ENCODE measurements at regions not wholly inside any gene's neighbourhood (a gene's known extent, or its start where the extent isn't known, plus 50 kb on each side); places are given as distances from the start of the nearest gene placed in this dataset.
"Not testable (repeated sequence)": the region's sequence is repeated elsewhere in the genome, so short reads cannot be mapped to it uniquely, and the experiment has no call there.

DNA sequence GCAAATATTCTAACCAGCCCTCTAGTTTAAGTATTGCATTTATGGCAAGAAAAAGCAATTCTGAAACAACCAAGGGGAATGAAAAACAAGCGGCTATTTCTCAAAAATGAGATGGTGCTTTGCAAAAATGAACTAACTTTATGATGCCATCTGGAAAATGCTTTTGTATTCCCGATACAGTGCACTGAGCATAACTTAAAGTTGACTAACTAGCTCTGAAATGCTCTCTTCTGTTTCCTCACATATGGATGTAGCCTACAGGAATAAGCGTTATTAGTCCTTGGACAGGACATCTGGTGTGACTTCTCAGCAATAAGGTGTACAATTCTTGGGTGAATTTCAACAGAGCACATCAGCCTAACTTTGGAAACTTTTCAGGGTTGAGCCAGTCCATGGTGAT lies 228.2 kb upstream of the DDI1 start:
- no peak for DNase-seq

DNA sequence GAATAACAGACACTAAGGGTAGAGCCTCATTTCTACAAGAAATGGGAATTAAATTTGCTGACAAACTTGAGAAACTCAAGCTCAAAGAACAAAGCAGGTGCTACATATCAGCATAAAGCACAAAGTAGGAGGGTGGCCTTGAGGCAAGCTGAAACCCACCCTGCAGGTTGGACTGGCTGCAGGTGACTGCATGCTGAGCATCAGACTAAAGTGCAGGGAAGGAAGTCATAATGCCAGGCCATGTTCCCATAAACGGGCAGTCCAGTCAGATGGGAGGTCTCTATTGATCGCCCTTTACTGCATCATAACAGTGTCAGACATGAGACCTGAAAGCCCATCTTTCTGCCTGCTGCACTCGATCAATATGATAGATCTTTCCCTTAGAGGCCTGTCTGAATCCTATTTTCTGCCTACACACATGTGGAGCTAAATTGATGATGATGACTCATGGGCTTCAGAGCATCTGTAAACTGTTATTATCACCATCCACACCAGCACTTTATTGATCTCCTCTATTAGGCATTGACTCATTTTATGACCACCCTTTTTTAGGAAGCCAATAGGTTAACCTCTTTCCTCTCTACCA lies 224.5 kb upstream of the DDI1 start:
- DNase-seq: no peak

DNA sequence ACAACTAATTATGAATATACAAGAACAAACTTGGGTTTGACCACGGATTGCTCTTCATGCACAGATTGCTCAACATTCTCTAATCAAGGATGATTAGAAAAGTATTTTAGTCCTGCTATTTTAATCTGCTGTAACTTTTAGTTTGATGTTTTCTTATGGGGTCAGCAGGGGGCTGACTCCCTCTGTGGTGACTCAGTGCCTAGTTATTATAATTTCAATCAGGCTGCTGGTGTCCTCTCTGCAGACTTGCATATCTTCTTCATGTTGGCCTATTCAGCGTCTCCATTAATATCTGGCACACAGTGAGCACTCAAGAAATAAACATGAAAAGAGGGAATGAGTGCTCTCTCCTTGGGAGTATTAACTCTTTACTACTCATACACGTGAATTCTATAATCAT lies 223.8 kb upstream of the DDI1 start:
- DNase-seq: no peak

- not testable (repeated sequence) for DNase-seq
Measured at GRCh38 chr11:103820345-103820744, 216.1 kb upstream of the DDI1 start.

GRCh38 chr11:103824116-103824515 lies 212.3 kb upstream of the DDI1 start:
- DNase-seq: no peak

GRCh38 chr11:103825469-103825868 lies 211.0 kb upstream of the DDI1 start:
- no peak for DNase-seq

DNA sequence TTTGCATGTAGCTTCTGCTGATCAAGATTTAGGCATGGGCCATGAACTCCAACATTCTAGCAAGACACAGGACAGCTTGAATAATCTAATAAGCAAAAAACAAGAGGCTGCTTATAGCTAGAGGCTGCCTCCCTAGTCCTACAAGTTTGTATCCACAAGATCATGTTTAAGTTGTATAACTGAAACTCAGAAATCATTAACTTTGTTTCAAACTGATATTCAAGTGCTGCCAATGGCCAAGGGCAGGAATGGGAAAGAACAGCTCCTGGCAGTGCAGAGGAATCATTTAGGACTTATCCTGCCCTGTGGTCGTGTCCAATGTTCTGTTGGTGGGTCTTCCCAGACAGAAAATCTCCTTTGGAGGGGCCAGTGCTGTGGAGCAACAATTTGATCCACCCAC lies 209.6 kb upstream of the DDI1 start:
- DNase-seq: no peak

GRCh38 chr11:103829596-103829995 lies 206.8 kb upstream of the DDI1 start:
- DNase-seq: no peak

DNA sequence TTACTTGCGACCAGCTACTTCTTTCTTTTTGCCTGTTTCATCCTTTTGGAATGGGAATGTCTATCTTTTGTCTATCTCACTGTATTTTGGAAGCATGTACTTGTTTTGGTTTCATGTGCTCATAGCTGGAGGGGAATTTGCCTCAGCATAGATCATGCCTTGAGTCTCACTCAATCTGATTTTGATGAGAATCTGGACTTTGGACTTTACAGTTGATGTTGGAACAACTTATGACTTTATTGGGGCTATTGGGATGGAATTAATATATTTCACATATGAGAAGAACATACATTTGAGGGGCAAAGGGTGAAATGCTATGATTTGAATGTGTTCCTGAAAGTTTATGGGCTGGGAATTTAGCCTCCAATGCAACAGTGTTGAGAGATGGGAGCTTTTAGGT lies 206.2 kb upstream of the DDI1 start:
- DNase-seq: no peak

GRCh38 chr11:103832762-103833161 lies 203.7 kb upstream of the DDI1 start:
- DNase-seq: no peak

DNA sequence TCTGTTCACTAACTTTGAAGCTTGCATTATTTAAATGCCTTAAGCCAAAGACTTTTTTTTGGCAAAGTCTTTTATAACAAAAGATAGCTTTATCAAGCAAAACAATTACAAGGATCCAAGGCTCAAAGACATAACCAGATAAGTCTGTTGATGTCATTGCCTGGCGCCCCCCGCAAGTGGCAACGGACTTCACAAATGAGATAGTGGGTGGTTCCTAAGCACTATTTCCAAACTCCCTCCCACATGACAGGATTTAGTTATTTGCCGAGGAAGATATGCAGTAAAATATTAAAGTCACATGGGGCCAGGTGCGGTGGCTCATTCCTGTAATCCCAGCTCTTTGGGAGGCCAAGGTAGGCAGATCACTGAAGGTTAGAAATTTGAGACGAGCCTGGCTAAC lies 194.2 kb upstream of the DDI1 start:
- DNase-seq: no peak

GRCh38 chr11:103842795-103843194 lies 193.6 kb upstream of the DDI1 start:
- no peak for DNase-seq

GRCh38 chr11:103844327-103845215 lies 191.9 kb upstream of the DDI1 start:
- DNase-seq: no peak

GRCh38 chr11:103845331-103845730 lies 191.1 kb upstream of the DDI1 start:
- no peak for DNase-seq

GRCh38 chr11:103848686-103849085 lies 187.8 kb upstream of the DDI1 start:
- DNase-seq: no peak

GRCh38 chr11:103849366-103849765 lies 187.1 kb upstream of the DDI1 start:
- no peak for DNase-seq

GRCh38 chr11:103850419-103851165 lies 185.8 kb upstream of the DDI1 start:
- no peak for DNase-seq

DNA sequence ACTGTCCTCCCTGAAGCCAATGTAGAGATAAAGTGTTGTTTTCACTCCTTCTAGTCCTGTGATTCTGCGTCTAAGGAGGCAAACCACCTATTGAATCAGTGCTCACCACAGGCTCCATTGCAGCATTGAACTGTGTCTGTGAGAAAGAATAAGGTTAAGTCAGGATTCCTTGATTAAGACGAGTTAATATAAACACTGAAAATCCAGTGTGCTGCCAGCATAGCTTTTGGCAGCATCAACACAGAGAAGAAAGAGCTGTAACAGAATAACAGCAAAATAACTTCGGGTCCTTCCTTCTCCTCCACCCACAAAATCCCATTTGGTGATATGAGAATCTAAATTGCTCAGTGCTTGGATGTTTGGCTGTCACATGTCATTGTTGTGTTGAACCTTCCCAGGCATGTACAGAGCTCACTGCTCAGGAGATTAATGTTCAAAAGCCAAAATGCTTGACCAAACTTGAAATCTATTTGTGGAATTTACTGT lies 185.2 kb upstream of the DDI1 start:
- no peak for DNase-seq
